Common myeloid progenitor, CD34-positive (primary cell): ENCODE measurements at regions not wholly inside any gene's neighbourhood (a gene's known extent, or its start where the extent isn't known, plus 50 kb on each side); places are given as distances from the start of the nearest gene placed in this dataset.
"Not testable (repeated sequence)": the region's sequence is repeated elsewhere in the genome, so short reads cannot be mapped to it uniquely, and the experiment has no call there.

Source experiments
- CTCF ChIA-PET: fragments of 350-600 bp; sonication (Branson Sonifier 250); formaldehyde crosslinking; loops from one replicate; lab custom pipeline; 2021; ENCODE audit warnings: antibody characterized with exemption; lab: Charles Lee
- POLR2A ChIA-PET: fragments of 350-600 bp; sonication (Branson Sonifier 250); formaldehyde crosslinking; loops from one replicate; lab custom pipeline; 2021; ENCODE audit warnings: antibody characterized with exemption; lab: Charles Lee
- DNase-seq, 3 donors: peaks; one replicate each; pipeline versions ENCODE4 v3.0.0 to v3.0.0-alpha.2; 2013
- H3K27ac ChIP-seq, 2 experiments: 1 replicate in 1 of 2; 2 replicates in 1 of 2; pipeline ENCODE4 v1.7.0; 2013; ENCODE audit warnings: inconsistent platforms in 2 of 2, low read length in 2 of 2, mild to moderate bottlenecking in 2 of 2, low read depth in 1 of 2, moderate library complexity in 1 of 2; ENCODE audit not compliant: severe bottlenecking in 2 of 2, insufficient read depth in 1 of 2, poor library complexity in 1 of 2
- H3K27me3 ChIP-seq, 5 experiments: replicated peaks in 2 of 5; 1 replicate in 3 of 5; 2 replicates in 2 of 5; pipeline versions ENCODE4 v1.6.1 to v1.7.0; 2013; ENCODE audit warnings: low read length in 4 of 5, mild to moderate bottlenecking in 2 of 5, moderate library complexity in 2 of 5, inconsistent platforms in 1 of 5; ENCODE audit not compliant: insufficient read depth in 5 of 5, control insufficient read depth in 4 of 5
- H3K36me3 ChIP-seq, 4 experiments: 1 replicate in 2 of 4; 2 replicates in 2 of 4; pipeline versions ENCODE4 v1.6.1 to v1.7.0; 2013; ENCODE audit warnings: low read length in 3 of 4, control low read depth in 1 of 4, mild to moderate bottlenecking in 1 of 4; ENCODE audit not compliant: control insufficient read depth in 4 of 4, insufficient read depth in 4 of 4
- H3K4me1 ChIP-seq, 4 experiments: 1 replicate in 3 of 4; 2 replicates in 1 of 4; pipeline versions ENCODE4 v1.6.1 to v1.7.1; 2013; ENCODE audit warnings: low read length in 3 of 4, mild to moderate bottlenecking in 3 of 4, control low read depth in 1 of 4, inconsistent platforms in 1 of 4, moderate library complexity in 1 of 4; ENCODE audit not compliant: control insufficient read depth in 4 of 4, insufficient read depth in 4 of 4; ENCODE audit errors: control extremely low read depth in 1 of 4
- H3K4me3 ChIP-seq, 7 experiments: 1 replicate in 4 of 7; 2 replicates in 3 of 7; pipeline versions ENCODE4 v1.5.1 to v1.7.0; 2013; ENCODE audit warnings: mild to moderate bottlenecking in 7 of 7, low read length in 6 of 7, moderate library complexity in 6 of 7, inconsistent platforms in 2 of 7, low read depth in 2 of 7, control low read depth in 1 of 7; ENCODE audit not compliant: insufficient read depth in 4 of 7, control insufficient read depth in 1 of 7; ENCODE audit errors: extremely low read depth in 1 of 7
- H3K9me3 ChIP-seq, 5 experiments: 1 replicate in 4 of 5; 2 replicates in 1 of 5; pipeline versions ENCODE4 v1.6.1 to v1.7.1; 2013; ENCODE audit warnings: low read length in 4 of 5, mild to moderate bottlenecking in 2 of 5, inconsistent platforms in 1 of 5, low read depth in 1 of 5, moderate library complexity in 1 of 5; ENCODE audit not compliant: control insufficient read depth in 4 of 5, insufficient read depth in 2 of 5; ENCODE audit errors: control extremely low read depth in 1 of 5
- WGBS: methylation state at CpG from one replicate; pipeline ENCODE4 v1.1.5; 2013; ENCODE audit not compliant: insufficient coverage; 5-methylcytosine and 5-hydroxymethylcytosine counted together

DNA sequence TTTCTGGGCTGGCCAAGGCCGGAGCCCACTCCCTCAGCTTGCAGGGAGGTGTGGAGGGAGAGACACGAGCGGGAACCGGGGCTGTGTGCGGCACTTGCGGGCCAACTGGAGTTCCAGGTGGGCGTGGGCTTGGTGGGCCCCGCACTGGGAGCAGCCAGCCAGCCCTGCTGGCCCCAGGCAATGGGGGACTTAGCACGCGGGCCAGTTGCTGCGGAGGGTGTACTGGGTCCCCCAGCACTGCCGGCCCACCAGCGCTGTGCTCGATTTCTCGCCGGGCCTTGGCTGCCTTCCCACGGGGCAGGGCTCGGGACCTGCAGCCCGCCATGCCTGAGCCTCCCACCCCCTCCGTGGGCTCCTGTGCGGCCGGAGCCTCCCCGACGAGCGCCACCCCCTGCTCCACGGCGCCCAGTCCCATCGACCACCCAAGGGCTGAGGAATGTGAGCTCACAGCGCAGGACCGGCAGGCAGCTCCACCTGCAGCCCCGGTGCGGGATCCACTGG, 300.1 kb downstream of the SLC7A11 start:
- H3K27ac ChIP-seq, POLR2A ChIA-PET, H3K4me1 ChIP-seq, CTCF ChIA-PET, H3K36me3 ChIP-seq, H3K9me3 ChIP-seq, DNase-seq, H3K4me3 ChIP-seq, H3K27me3 ChIP-seq: not testable (repeated sequence)
- WGBS = 100% methylated on average over 8 of the region's 32 CpGs

DNA sequence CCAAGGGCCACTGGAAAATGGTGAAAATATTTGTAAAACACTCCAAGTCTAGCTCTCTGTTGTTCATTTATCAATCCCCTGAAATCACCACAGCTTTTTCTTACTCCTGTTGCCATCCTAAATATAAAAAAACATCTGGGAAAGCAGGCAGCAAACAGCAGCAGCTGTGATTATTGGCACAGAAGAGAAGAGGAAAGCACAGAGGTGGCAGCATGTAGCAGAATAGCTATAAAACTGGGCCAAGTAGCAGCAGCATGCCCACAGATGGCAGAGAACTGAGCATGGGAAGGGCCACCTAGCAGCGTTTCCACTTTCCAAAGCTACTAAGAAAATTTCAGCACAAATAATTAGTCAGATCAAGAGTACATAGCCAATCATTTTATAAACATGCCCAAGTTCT, 307.2 kb downstream of the SLC7A11 start:
- Histone ChIP-seq H3K27ac (no peak overlapping the region), H3K27me3 (no peaks in the 10 kb centered on the region), H3K4me3 (no peak overlapping the region), H3K36me3 (no peaks in the 10 kb centered on the region), H3K9me3 (peaks cover 0 to 2% (median 0%) of the 10 kb centered on the region in 5 experiments), H3K4me1 (no peaks in the 10 kb centered on the region)
- ChIA-PET POLR2A (no interaction called here), CTCF (no interaction called here)
- DNase-seq = no peak
- WGBS = no CpG with 5 or more reads among the region's 1 CpG

DNA sequence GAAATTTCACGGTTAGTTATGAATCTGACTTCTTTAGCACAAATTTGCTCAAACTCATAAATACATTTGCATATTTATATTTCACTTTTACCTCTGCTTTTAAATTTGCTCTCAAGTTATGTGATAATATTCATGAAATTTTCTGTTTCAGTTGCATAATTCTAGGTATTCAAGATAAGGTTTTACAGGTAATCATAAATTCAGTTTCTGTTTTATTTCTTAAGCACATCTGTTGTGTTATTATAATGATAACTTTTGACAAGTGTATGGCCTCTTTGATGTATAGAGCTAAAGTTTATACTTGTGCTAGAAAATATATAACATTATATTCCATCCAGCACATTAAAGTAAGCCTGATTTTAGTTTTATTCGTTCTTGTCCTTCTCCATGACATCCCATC, 308.1 kb downstream of the SLC7A11 start:
- POLR2A ChIA-PET = no interaction called here
- CTCF ChIA-PET = no interaction called here
- Histone ChIP-seq H3K27ac (no peak overlapping the region), H3K4me1 (no peaks in the 10 kb centered on the region), H3K27me3 (no peaks in the 10 kb centered on the region), H3K36me3 (no peaks in the 10 kb centered on the region), H3K9me3 (no peaks in the 10 kb centered on the region), H3K4me3 (no peak overlapping the region)
- no CpG with 5 or more reads among the region's 2 CpGs for WGBS
- no peak for DNase-seq

DNA sequence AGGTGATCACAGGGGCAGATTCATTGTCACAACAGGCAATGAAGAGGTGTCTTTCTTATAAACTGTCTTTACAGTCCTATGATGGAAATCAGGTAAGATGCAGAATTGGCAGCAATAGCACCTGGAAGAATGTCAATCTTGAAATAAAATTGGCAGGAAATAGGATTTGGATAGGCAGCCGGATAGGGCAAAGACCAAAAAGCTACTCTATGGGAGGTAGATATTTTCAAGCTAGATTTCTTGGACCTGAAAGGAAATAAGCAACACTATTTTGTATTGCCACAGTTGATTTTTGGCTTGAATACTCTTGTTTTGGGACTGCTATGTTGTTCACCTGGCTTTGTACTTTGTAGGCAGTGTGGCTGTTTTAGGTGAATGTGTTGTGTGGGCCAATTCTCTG, 314.2 kb downstream of the SLC7A11 start:
- Histone ChIP-seq H3K9me3 (no peaks in the 10 kb centered on the region), H3K4me3 (no peak overlapping the region), H3K27ac (no peak overlapping the region), H3K4me1 (no peaks in the 10 kb centered on the region), H3K27me3 (no peaks in the 10 kb centered on the region), H3K36me3 (no peaks in the 10 kb centered on the region)
- WGBS = 100% methylated on average over 1 of the region's 1 CpG
- DNase-seq = no peak
- CTCF ChIA-PET = no interaction called here
- POLR2A ChIA-PET = no interaction called here

DNA sequence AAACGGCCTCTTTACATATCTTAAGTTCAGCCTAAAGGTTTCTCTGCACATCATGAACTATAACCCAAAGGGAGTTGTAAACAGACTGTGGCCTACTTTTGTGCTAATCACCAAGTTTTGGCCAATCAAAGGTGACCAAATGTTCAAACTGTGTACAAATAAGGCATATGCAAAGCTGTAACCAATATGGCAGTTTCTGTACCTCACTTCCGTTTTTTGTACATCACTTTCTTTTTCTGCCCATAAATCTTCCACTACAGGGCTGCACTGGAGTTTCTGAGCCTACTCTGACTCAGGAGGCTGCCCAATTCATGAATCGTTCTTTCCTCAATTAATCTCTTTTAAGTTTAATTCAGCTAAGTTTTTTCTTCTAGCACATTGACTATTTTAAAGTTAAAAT, 318.7 kb downstream of the SLC7A11 start:
- Histone ChIP-seq H3K36me3 (no peaks in the 10 kb centered on the region), H3K9me3 (peaks cover 0 to 1% (median 0%) of the 10 kb centered on the region in 5 experiments), H3K4me3 (no peak overlapping the region), H3K27me3 (no peaks in the 10 kb centered on the region), H3K4me1 (no peaks in the 10 kb centered on the region), H3K27ac (no peak overlapping the region)
- no peak for DNase-seq
- WGBS = 73% methylated on average over 1 of the region's 3 CpGs
- POLR2A ChIA-PET = no interaction called here
- CTCF ChIA-PET = no interaction called here

DNA sequence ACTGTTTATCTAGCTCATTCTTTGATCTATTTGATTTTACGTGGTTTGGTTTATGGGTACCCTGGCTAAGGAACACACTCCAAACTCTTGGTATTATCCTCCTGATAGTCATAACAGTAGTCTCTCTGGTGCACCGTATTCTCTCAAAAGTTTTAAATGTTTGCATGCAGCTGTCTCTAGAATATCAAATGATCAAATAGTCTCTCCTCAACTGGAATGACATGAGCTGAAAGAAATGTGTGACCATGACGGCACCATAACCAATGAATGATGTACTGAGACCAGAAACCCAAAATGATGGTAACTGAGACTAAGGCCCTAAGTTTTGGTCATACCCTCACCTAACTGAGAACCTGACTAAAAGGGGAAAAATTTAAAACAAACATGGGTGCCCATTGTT, 319.4 kb downstream of the SLC7A11 start:
- Histone ChIP-seq H3K27me3 (no peaks in the 10 kb centered on the region), H3K4me3 (no peak overlapping the region), H3K27ac (no peak overlapping the region), H3K36me3 (no peaks in the 10 kb centered on the region), H3K4me1 (no peaks in the 10 kb centered on the region), H3K9me3 (peaks cover 0 to 1% (median 0%) of the 10 kb centered on the region in 5 experiments)
- DNase-seq = no peak
- CTCF ChIA-PET = no interaction called here
- POLR2A ChIA-PET = no interaction called here
- WGBS = 93% methylated on average over 3 of the region's 3 CpGs

DNA sequence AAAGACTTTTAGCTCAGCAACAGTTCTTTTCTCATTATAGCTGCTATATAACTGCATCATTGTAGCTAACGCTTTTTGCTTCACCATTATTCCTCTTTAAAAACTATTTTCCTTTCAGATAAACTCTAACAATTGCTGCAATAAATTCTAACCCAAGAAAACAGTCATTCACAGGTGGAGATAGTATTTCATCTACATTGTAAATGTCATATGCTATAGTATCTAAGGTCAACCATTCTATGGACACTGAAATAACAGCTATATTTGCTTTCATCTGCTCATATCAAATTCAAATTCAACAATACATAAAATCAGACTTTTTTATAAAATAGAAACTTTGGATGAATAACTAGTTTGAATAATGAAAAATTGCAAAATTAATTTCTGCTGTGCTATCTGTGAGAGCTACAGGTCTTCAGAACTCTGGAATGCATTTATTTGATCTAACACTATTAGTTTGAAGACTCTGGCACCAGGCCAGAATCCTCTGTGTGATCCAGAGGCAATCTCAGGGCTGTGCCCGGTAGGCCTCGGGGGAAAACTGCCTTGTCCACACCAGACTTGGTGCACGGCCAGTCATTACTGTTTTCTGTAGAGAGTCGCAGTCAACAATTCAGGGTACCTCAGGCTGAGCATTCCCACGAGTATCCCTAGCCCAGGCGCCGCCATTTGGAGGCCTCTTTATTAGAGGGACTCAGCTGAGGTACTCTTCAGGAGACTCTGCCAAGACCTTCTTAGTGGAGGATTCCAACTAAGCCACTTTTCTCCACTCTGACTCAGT, 332.4 kb downstream of the SLC7A11 start:
- WGBS = 74% methylated on average over 7 of the region's 8 CpGs
- ChIA-PET POLR2A (no interaction called here), CTCF (no interaction called here)
- H3K4me3 ChIP-seq = no peak overlapping the region
- H3K9me3 ChIP-seq = no peaks in the 10 kb centered on the region
- no peaks in the 10 kb centered on the region for H3K27me3 ChIP-seq
- no peak overlapping the region for H3K27ac ChIP-seq
- DNase-seq = no peak
- H3K36me3 ChIP-seq = no peaks in the 10 kb centered on the region
- no peaks in the 10 kb centered on the region for H3K4me1 ChIP-seq
